Heart left ventricle (tissue), 16 donors: ENCODE measurements at regions not wholly inside any gene's neighbourhood (a gene's known extent, or its start where the extent isn't known, plus 50 kb on each side); places are given as distances from the start of the nearest gene placed in this dataset.

Experiments used
- ATAC-seq, 4 donors: fragments of 200-7000 bp; cut with Tn5 transposase; one replicate each; pipeline ENCODE4 v1.9.1; 2020 to 2022; ENCODE audit warnings: moderate library complexity in 4 of 4, mild to moderate bottlenecking in 3 of 4, moderate number of reproducible peaks in 1 of 4
- DNase-seq, 5 donors: peaks; one replicate each; pipeline ENCODE4 v3.0.0-alpha.2; 2020
- H3K27ac ChIP-seq, 12 donors: fragments of 200-600 bp; sonication (generic) in 4 of 12; one replicate each; pipeline versions ENCODE4 v1.5.0 to v1.8.0; 2016 to 2022; ENCODE audit warnings: mild to moderate bottlenecking in 2 of 12
- H3K27me3 ChIP-seq, 9 donors: fragments of 200-600 bp; sonication (generic) in 2 of 9; one replicate each; pipeline versions ENCODE4 v1.5.1 to v1.8.0; 2016 to 2022; ENCODE audit warnings: mild to moderate bottlenecking in 3 of 9
- H3K36me3 ChIP-seq, 9 donors: fragments of 200-600 bp; sonication (generic) in 2 of 9; one replicate each; pipeline versions ENCODE4 v1.5.0 to v1.8.0; 2018 to 2022; ENCODE audit warnings: mild to moderate bottlenecking in 2 of 9
- H3K4me1 ChIP-seq, 12 donors: fragments of 200-600 bp; sonication (generic) in 4 of 12; one replicate each; pipeline versions ENCODE4 v1.5.0 to v1.8.0; 2016 to 2022; ENCODE audit warnings: mild to moderate bottlenecking in 3 of 12
- H3K4me3 ChIP-seq, 12 donors: fragments of 200-600 bp; sonication (generic) in 4 of 12; one replicate each; pipeline versions ENCODE4 v1.5.0 to v1.8.0; 2017 to 2022; ENCODE audit warnings: mild to moderate bottlenecking in 9 of 12, moderate library complexity in 4 of 12
- H3K9me3 ChIP-seq, 12 donors: fragments of 200-600 bp; sonication (generic) in 4 of 12; one replicate each; pipeline versions ENCODE4 v1.5.0 to v1.8.0; 2016 to 2022; ENCODE audit warnings: mild to moderate bottlenecking in 1 of 12
- CTCF ChIP-seq, 12 donors: fragments of 200-600 bp; sonication (generic) in 4 of 12; IDR thresholded peaks; one replicate each; pipeline versions ENCODE4 v1.5.0 to v1.8.0; 2018 to 2022; ENCODE audit warnings: antibody characterized with exemption in 12 of 12, mild to moderate bottlenecking in 5 of 12
- POLR2A ChIP-seq, 2 donors: fragments of 450-650 bp; IDR thresholded peaks; one replicate each; pipeline ENCODE4 v1.6.1; 2017; ENCODE audit warnings: antibody characterized with exemption in 2 of 2, mild to moderate bottlenecking in 2 of 2, moderate library complexity in 2 of 2
- WGBS, 4 donors: extraction: QIAGEN DNeasy Blood & Tissue Kit in 2 of 4; methylation state at CpG; one replicate each; pipeline versions ENCODE4 v1.1.5 to v1.1.7; 2013 to 2018; 5-methylcytosine and 5-hydroxymethylcytosine counted together
- intact Hi-C, 10 donors: fragments of 100-400 bp; cut with DNase I; formaldehyde crosslinking; loops; one replicate each; pipeline versions ENCODE4 v1.11.1 to v1.14.2; 2022
- donor health status: ischemic (EF 13 %, LVEDD 7.1; RV severe dilation, severe dysfunction).
- donor health status: healthy with polysubstance abuse.
- donor health status: DM: no; HTN: yes; CAD: no.
- donor health status: DM: no; HTN: no; CAD: no.
- donor health status: ischemic (EF 25% LVEDD 6.9; RV normal size, moderate dysfunction).
- donor health status: ischemic (EF 25% LVEDD 5.7; RV mildly dilated, moderate dysfunction).
- donor health status: healthy.
- donor health status: DM: yes; HTN: yes; CAD: no.
- donor health status: ischemic (EF 35%, LVEDD 5.7; RV mildly dilated, moderate dysfunction).
- donor health status: nonischemic (EF 11% LVEDD 7.7; RV severe dilation, severe dysfunction).
- donor health status: DM: yes; HTN: yes; CAD: no.
- donor health status: PGD.
- donor health status: ischemic (EF 29% LVEDD 5.4; RV normal size, mild dysfunction).
- donor health status: nonischemic (EF 23%, LVEDD 6.1; RV moderate dilation, normal function).

- Histone ChIP-seq H3K4me3 (no peak overlapping the region), H3K36me3 (no peaks in the 10 kb centered on the region), H3K4me1 (no peaks in the 10 kb centered on the region), H3K9me3 (no peaks in the 10 kb centered on the region), H3K27me3 (no peaks in the 10 kb centered on the region), H3K27ac (no peak overlapping the region)
- TF ChIP-seq CTCF (IDR thresholded peaks at IDR 0.05) (no peak), POLR2A (IDR thresholded peaks at IDR 0.05) (no peak)
- intact Hi-C loops: no loop called here
- WGBS, 4 donors: 84 to 92% (median 88%) methylated on average over 4 of the region's 4 CpGs
- ATAC-seq (no peak), DNase-seq (no peak)
Observed at GRCh38 chr11:109838026-109838425, 255.2 kb upstream of the ZC3H12C start.

GRCh38 chr11:109845437-109845836 lies 247.8 kb upstream of the ZC3H12C start:
- no peak for ATAC-seq
- H3K36me3 ChIP-seq: no peaks in the 10 kb centered on the region
- H3K4me1 ChIP-seq: peaks cover 0 to 4% (median 0%) of the 10 kb centered on the region in 12 donors
- no peak for TF ChIP-seq CTCF (IDR thresholded peaks at IDR 0.05)
- TF ChIP-seq POLR2A (IDR thresholded peaks at IDR 0.05): no peak
- H3K27ac ChIP-seq: no peak overlapping the region
- 25 to 40% (median 26%) methylated on average over 1 of the region's 1 CpG for WGBS, 4 donors
- no peak overlapping the region for H3K4me3 ChIP-seq
- intact Hi-C loops: no loop called here
- DNase-seq: no peak
- H3K27me3 ChIP-seq: no peaks in the 10 kb centered on the region
- no peaks in the 10 kb centered on the region for H3K9me3 ChIP-seq

GRCh38 chr11:109847621-109848020 lies 245.6 kb upstream of the ZC3H12C start:
- Histone ChIP-seq H3K27me3 (no peaks in the 10 kb centered on the region), H3K9me3 (no peaks in the 10 kb centered on the region), H3K36me3 (no peaks in the 10 kb centered on the region), H3K27ac (no peak overlapping the region), H3K4me3 (no peak overlapping the region), H3K4me1 (peaks cover 0 to 4% (median 0%) of the 10 kb centered on the region in 12 donors)
- peak in 1 of 4 donors; percentile 22 for ATAC-seq
- no peak for DNase-seq
- intact Hi-C loops: no loop called here
- 33 to 43% (median 40%) methylated on average over 1 of the region's 1 CpG for WGBS, 4 donors
- TF ChIP-seq POLR2A (IDR thresholded peaks at IDR 0.05) (no peak), CTCF (IDR thresholded peaks at IDR 0.05) (no peak)

- H3K36me3 ChIP-seq: no peaks in the 10 kb centered on the region
- H3K27ac ChIP-seq: no peak overlapping the region
- H3K9me3 ChIP-seq: no peaks in the 10 kb centered on the region
- H3K27me3 ChIP-seq: no peaks in the 10 kb centered on the region
- ATAC-seq: no peak
- DNase-seq: no peak
- intact Hi-C loops: no loop called here
- 81 to 92% (median 84%) methylated on average over 3 of the region's 3 CpGs for WGBS, 4 donors
- TF ChIP-seq CTCF (IDR thresholded peaks at IDR 0.05) (no peak), POLR2A (IDR thresholded peaks at IDR 0.05) (no peak)
- H3K4me3 ChIP-seq: no peak overlapping the region
- peaks cover 0 to 4% (median 0%) of the 10 kb centered on the region in 12 donors for H3K4me1 ChIP-seq
Observed at GRCh38 chr11:109849051-109849450, 244.1 kb upstream of the ZC3H12C start.
